WTC11 (cell line): ENCODE measurements at regions not wholly inside any gene's neighbourhood (a gene's known extent, or its start where the extent isn't known, plus 50 kb on each side); places are given as distances from the start of the nearest gene placed in this dataset.

Experiments used
- ATAC-seq: fragments of 200-7000 bp; cut with Tn5 transposase; 2 replicates; pipeline ENCODE4 v1.10.0; 2021; ENCODE audit warnings: mild to moderate bottlenecking, moderate library complexity
- CTCF ChIA-PET: fragments of 300-600 bp; sonication (Branson Sonifier 250); formaldehyde crosslinking; loops from one replicate; lab custom pipeline; 2021; ENCODE audit warnings: antibody characterized with exemption; lab: Charles Lee
- POLR2A ChIA-PET: fragments of 350-600 bp; sonication (Branson Sonifier 250); formaldehyde crosslinking; loops from one replicate; lab custom pipeline; 2021; ENCODE audit warnings: antibody characterized with exemption; lab: Charles Lee
- DNase-seq: peaks from one replicate; pipeline ENCODE4 v3.0.0; 2021; ENCODE audit warnings: low spot score
- H3K27ac Mint-ChIP-seq: 2 replicates; pipeline ENCODE4 v1.8.0; 2021; ENCODE audit warnings: mixed read lengths
- H3K27me3 Mint-ChIP-seq: 2 replicates; pipeline ENCODE4 v1.8.0; 2021; ENCODE audit warnings: low read depth, mild to moderate bottlenecking, moderate library complexity, mixed read lengths
- H3K36me3 Mint-ChIP-seq: 2 replicates; pipeline ENCODE4 v1.8.0; 2021; ENCODE audit warnings: mixed read lengths
- H3K4me1 Mint-ChIP-seq: 2 replicates; pipeline ENCODE4 v1.8.0; 2022; ENCODE audit warnings: mixed read lengths
- H3K4me3 Mint-ChIP-seq: 2 replicates; pipeline ENCODE4 v1.8.0; 2021; ENCODE audit warnings: mild to moderate bottlenecking, moderate library complexity, mixed read lengths
- H3K9me3 Mint-ChIP-seq: 2 replicates; pipeline ENCODE4 v1.8.0; 2021; ENCODE audit warnings: mixed read lengths
- FOXP1 ChIP-seq: sonication (generic); formaldehyde crosslinking; IDR thresholded peaks from 2 replicates; pipeline ENCODE4 v1.8.0; 2022; ENCODE audit warnings: missing genetic modification reagents, mild to moderate bottlenecking, moderate library complexity, borderline replicate concordance
- HMGXB4 ChIP-seq: sonication (generic); formaldehyde crosslinking; IDR thresholded peaks from 2 replicates; pipeline ENCODE4 v1.8.1; 2023; ENCODE audit warnings: mild to moderate bottlenecking, moderate library complexity, missing genetic modification reagents
- TEAD4 ChIP-seq: sonication (generic); formaldehyde crosslinking; IDR thresholded peaks from 2 replicates; pipeline ENCODE4 v1.8.0; 2022; ENCODE audit warnings: mild to moderate bottlenecking, missing genetic modification reagents
- TF ChIP-seq, protein P1 (sequence below): sonication (generic); formaldehyde crosslinking; IDR thresholded peaks from 2 replicates; pipeline ENCODE4 v1.8.1; 2022; ENCODE audit warnings: mild to moderate bottlenecking, missing genetic modification reagents, moderate library complexity, borderline replicate concordance
- TF ChIP-seq, protein P2 (sequence below): sonication (generic); formaldehyde crosslinking; IDR thresholded peaks from 2 replicates; pipeline ENCODE4 v1.8.0; 2022; ENCODE audit warnings: mild to moderate bottlenecking, missing genetic modification reagents
- TF ChIP-seq, protein P3 (sequence below): sonication (generic); formaldehyde crosslinking; IDR thresholded peaks from 2 replicates; pipeline ENCODE4 v1.8.1; 2023; ENCODE audit warnings: mild to moderate bottlenecking, missing genetic modification reagents, borderline replicate concordance

- TF ChIP-seq, protein P1, sequence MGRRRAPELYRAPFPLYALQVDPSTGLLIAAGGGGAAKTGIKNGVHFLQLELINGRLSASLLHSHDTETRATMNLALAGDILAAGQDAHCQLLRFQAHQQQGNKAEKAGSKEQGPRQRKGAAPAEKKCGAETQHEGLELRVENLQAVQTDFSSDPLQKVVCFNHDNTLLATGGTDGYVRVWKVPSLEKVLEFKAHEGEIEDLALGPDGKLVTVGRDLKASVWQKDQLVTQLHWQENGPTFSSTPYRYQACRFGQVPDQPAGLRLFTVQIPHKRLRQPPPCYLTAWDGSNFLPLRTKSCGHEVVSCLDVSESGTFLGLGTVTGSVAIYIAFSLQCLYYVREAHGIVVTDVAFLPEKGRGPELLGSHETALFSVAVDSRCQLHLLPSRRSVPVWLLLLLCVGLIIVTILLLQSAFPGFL (CRISPR knock-in tag) = no peak
- TF ChIP-seq, all 79 proteins: peak for 0
These were observed 206.7 kb downstream of the CLIC5 start (continued) for GRCh38 chr6:45808917-45809316.

- DNase-seq (no peak), ATAC-seq (no peak)
- H3K4me1 Mint-ChIP-seq = peaks cover 8% of the 10 kb centered on the region; the same call in 1 of the 2 replicates
- H3K27me3 Mint-ChIP-seq = no peaks in the 10 kb centered on the region
- ChIA-PET POLR2A (no interaction called here), CTCF (interaction anchor here (0.9 kb wide), 1 partner anchor 114 kb away, joined by 4 read pairs; no protein-coding TSS in a partner anchor)
- H3K36me3 Mint-ChIP-seq = no peaks in the 10 kb centered on the region
- H3K27ac Mint-ChIP-seq = no peak overlapping the region
- no peaks in the 10 kb centered on the region for H3K9me3 Mint-ChIP-seq
- TF ChIP-seq, protein P2, sequence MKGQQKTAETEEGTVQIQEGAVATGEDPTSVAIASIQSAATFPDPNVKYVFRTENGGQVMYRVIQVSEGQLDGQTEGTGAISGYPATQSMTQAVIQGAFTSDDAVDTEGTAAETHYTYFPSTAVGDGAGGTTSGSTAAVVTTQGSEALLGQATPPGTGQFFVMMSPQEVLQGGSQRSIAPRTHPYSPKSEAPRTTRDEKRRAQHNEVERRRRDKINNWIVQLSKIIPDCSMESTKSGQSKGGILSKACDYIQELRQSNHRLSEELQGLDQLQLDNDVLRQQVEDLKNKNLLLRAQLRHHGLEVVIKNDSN = no peak
- H3K4me3 Mint-ChIP-seq = no peak overlapping the region
These were observed 207.5 kb downstream of the CLIC5 start for GRCh38 chr6:45808042-45808645.

GRCh38 chr6:45807311-45808041 lies 208.2 kb downstream of the CLIC5 start:
- no peak for ATAC-seq

More at GRCh38 chr6:45807311-45808041, 208.2 kb downstream of the CLIC5 start:
- Mint-ChIP-seq H3K27ac (no peak overlapping the region), H3K36me3 (no peaks in the 10 kb centered on the region), H3K4me1 (peaks cover 8% of the 10 kb centered on the region; the same call in 1 of the 2 replicates), H3K4me3 (no peak overlapping the region), H3K27me3 (no peaks in the 10 kb centered on the region), H3K9me3 (no peaks in the 10 kb centered on the region)
- TF ChIP-seq, protein P2 = no peak
- no peak for TF ChIP-seq HMGXB4 (CRISPR knock-in tag)
- TF ChIP-seq, protein P3, sequence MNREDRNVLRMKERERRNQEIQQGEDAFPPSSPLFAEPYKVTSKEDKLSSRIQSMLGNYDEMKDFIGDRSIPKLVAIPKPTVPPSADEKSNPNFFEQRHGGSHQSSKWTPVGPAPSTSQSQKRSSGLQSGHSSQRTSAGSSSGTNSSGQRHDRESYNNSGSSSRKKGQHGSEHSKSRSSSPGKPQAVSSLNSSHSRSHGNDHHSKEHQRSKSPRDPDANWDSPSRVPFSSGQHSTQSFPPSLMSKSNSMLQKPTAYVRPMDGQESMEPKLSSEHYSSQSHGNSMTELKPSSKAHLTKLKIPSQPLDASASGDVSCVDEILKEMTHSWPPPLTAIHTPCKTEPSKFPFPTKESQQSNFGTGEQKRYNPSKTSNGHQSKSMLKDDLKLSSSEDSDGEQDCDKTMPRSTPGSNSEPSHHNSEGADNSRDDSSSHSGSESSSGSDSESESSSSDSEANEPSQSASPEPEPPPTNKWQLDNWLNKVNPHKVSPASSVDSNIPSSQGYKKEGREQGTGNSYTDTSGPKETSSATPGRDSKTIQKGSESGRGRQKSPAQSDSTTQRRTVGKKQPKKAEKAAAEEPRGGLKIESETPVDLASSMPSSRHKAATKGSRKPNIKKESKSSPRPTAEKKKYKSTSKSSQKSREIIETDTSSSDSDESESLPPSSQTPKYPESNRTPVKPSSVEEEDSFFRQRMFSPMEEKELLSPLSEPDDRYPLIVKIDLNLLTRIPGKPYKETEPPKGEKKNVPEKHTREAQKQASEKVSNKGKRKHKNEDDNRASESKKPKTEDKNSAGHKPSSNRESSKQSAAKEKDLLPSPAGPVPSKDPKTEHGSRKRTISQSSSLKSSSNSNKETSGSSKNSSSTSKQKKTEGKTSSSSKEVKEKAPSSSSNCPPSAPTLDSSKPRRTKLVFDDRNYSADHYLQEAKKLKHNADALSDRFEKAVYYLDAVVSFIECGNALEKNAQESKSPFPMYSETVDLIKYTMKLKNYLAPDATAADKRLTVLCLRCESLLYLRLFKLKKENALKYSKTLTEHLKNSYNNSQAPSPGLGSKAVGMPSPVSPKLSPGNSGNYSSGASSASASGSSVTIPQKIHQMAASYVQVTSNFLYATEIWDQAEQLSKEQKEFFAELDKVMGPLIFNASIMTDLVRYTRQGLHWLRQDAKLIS (CRISPR knock-in tag) = no peak
- TF ChIP-seq FOXP1 = no peak
- TF ChIP-seq TEAD4 (CRISPR knock-in tag) = no peak
- no peak for DNase-seq
- POLR2A ChIA-PET = no interaction called here
- CTCF ChIA-PET = no interaction called here
